Thyroid gland (tissue), 4 donors: ENCODE measurements at regions not wholly inside any gene's neighbourhood (a gene's known extent, or its start where the extent isn't known, plus 50 kb on each side); places are given as distances from the start of the nearest gene placed in this dataset.

Source experiments
- DNase-seq, 2 donors: peaks; one replicate each; pipeline ENCODE4 v3.0.0-alpha.2; 2019
- H3K27ac ChIP-seq, 3 donors: fragments of 200-600 bp; sonication (generic); 1 replicate in 2 of 3; 2 replicates in 1 of 3; pipeline ENCODE4 v1.5.1; 2016 to 2019; ENCODE audit warnings: mild to moderate bottlenecking in 1 of 3, moderate library complexity in 1 of 3
- H3K27me3 ChIP-seq: fragments of 200-600 bp; sonication (generic); one replicate; pipeline ENCODE4 v1.5.1; 2019
- H3K36me3 ChIP-seq, 2 donors: fragments of 200-600 bp; sonication (generic); one replicate each; pipeline ENCODE4 v1.5.1; 2016 to 2019
- H3K4me1 ChIP-seq, 2 donors: fragments of 200-600 bp; sonication (generic); one replicate each; pipeline ENCODE4 v1.5.1; 2017 to 2019
- H3K4me3 ChIP-seq, 3 donors: fragments of 200-600 bp; sonication (generic); replicated peaks in 1 of 3; 1 replicate in 2 of 3; 2 replicates in 1 of 3; pipeline ENCODE4 v1.5.1; 2016; ENCODE audit warnings: mild to moderate bottlenecking in 1 of 3
- H3K9me3 ChIP-seq: fragments of 200-600 bp; sonication (generic); one replicate; pipeline ENCODE4 v1.5.1; 2017
- CTCF ChIP-seq, 6 experiments: fragments of 200-600 bp in 3 of 6; fragments of 450-650 bp in 3 of 6; sonication (generic) in 3 of 6; IDR thresholded peaks; one replicate each; pipeline ENCODE4 v1.5.1; 2016 to 2019; ENCODE audit warnings: antibody characterized with exemption in 6 of 6, mild to moderate bottlenecking in 2 of 6, inconsistent platforms in 1 of 6, moderate library complexity in 1 of 6
- POLR2A ChIP-seq, 2 donors: fragments of 450-650 bp; IDR thresholded peaks; one replicate each; pipeline ENCODE4 v1.6.1; 2017; ENCODE audit warnings: antibody characterized with exemption in 2 of 2, mild to moderate bottlenecking in 2 of 2, moderate library complexity in 1 of 2
- WGBS, 2 donors: methylation state at CpG; one replicate each; pipeline ENCODE4 v1.1.5; 2017; 5-methylcytosine and 5-hydroxymethylcytosine counted together
- intact Hi-C: fragments of 100-400 bp; cut with DNase I; formaldehyde crosslinking; loops from one replicate; pipeline ENCODE4 v1.15.1; 2023

DNA sequence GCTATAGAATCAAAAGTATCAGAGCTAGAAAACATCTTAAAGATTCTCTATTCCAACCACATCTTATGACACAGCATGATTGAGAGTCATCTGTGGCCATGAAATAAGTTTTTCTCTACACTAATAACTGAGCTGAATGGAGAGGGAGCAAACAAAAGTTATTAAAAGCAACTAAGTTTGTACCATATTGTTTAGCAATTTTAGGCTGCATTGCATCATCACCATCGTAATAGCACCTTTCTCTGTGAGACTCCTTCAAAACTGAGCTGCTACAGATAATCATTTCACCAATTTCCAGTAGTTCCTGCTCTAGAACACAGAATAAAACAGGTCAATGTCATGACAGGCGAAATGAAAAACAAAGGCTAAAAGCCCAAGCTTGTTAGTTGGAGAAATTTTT, 1183.9 kb downstream of the DIAPH3 start:
- WGBS, 2 donors: 87 to 92% methylated on average over 2 of the region's 2 CpGs
- intact Hi-C loops: no loop called here
- no peak for DNase-seq
- H3K9me3 ChIP-seq: no peaks in the 10 kb centered on the region
- no peak overlapping the region for H3K27ac ChIP-seq
- TF ChIP-seq POLR2A (IDR thresholded peaks at IDR 0.05): no peak
- no peak for TF ChIP-seq CTCF (IDR thresholded peaks at IDR 0.05)
- H3K36me3 ChIP-seq: no peaks in the 10 kb centered on the region
- H3K4me3 ChIP-seq: no peak overlapping the region
- H3K4me1 ChIP-seq: no peaks in the 10 kb centered on the region
- H3K27me3 ChIP-seq: no peaks in the 10 kb centered on the region

DNA sequence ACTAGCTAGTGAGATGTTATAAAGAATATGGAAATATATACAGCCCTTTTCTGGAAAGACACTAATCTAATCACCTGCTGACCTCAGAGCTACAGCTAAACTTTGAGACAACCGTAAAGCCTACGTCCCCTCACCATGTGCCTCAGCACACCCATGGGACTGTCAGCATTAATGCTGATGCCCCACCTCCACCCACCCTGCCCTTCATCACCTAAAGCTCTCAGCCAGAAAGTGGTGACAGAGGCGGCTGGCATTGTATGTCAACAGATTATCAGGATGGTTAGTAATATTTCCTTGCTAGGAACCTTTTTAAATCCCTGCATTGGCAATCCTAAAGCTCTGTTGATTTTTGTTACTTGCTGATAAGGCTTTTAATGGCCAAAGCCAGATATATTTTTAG, 1177.9 kb downstream of the DIAPH3 start:
- no peak for TF ChIP-seq CTCF (IDR thresholded peaks at IDR 0.05)
- TF ChIP-seq POLR2A (IDR thresholded peaks at IDR 0.05): no peak
- intact Hi-C loops: no loop called here
- no peaks in the 10 kb centered on the region for H3K27me3 ChIP-seq
- WGBS, 2 donors: 82 to 85% methylated on average over 3 of the region's 3 CpGs
- no peaks in the 10 kb centered on the region for H3K36me3 ChIP-seq
- H3K4me1 ChIP-seq: no peaks in the 10 kb centered on the region
- H3K9me3 ChIP-seq: no peaks in the 10 kb centered on the region
- H3K27ac ChIP-seq: no peak overlapping the region
- DNase-seq: no peak
- H3K4me3 ChIP-seq: no peak overlapping the region

GRCh38 chr13:58989556-58989955, 1174.2 kb downstream of the DIAPH3 start:
- Histone ChIP-seq H3K4me3 (no peak overlapping the region), H3K27ac (no peak overlapping the region), H3K9me3 (no peaks in the 10 kb centered on the region), H3K4me1 (no peaks in the 10 kb centered on the region), H3K36me3 (no peaks in the 10 kb centered on the region), H3K27me3 (no peaks in the 10 kb centered on the region)
- no peak for TF ChIP-seq POLR2A (IDR thresholded peaks at IDR 0.05)
- TF ChIP-seq CTCF (IDR thresholded peaks at IDR 0.05): no peak
- DNase-seq: no peak
- intact Hi-C loops: no loop called here
- 91 to 99% methylated on average over 1 of the region's 1 CpG for WGBS, 2 donors

GRCh38 chr13:58991826-58992477, 1171.8 kb downstream of the DIAPH3 start:
- H3K27me3 ChIP-seq: no peaks in the 10 kb centered on the region
- H3K4me1 ChIP-seq: no peaks in the 10 kb centered on the region
- DNase-seq: no peak
- H3K9me3 ChIP-seq: no peaks in the 10 kb centered on the region
- H3K27ac ChIP-seq: no peak overlapping the region
- WGBS, 2 donors: 78 to 80% methylated on average over 3 of the region's 3 CpGs
- H3K4me3 ChIP-seq: no peak overlapping the region
- H3K36me3 ChIP-seq: no peaks in the 10 kb centered on the region
- intact Hi-C loops: no loop called here
- TF ChIP-seq CTCF (IDR thresholded peaks at IDR 0.05): no peak
- no peak for TF ChIP-seq POLR2A (IDR thresholded peaks at IDR 0.05)

- Histone ChIP-seq H3K4me1 (no peaks in the 10 kb centered on the region), H3K4me3 (no peak overlapping the region), H3K36me3 (no peaks in the 10 kb centered on the region), H3K9me3 (no peaks in the 10 kb centered on the region), H3K27me3 (no peaks in the 10 kb centered on the region), H3K27ac (no peak overlapping the region)
- 92 to 96% methylated on average over 5 of the region's 5 CpGs for WGBS, 2 donors
- TF ChIP-seq CTCF (IDR thresholded peaks at IDR 0.05) (no peak), POLR2A (IDR thresholded peaks at IDR 0.05) (no peak)
- intact Hi-C loops: no loop called here
- no peak for DNase-seq
Measured at GRCh38 chr13:58992478-58993042, 1171.2 kb downstream of the DIAPH3 start.
